A673 (cell line): ENCODE measurements at regions not wholly inside any gene's neighbourhood (a gene's known extent, or its start where the extent isn't known, plus 50 kb on each side); places are given as distances from the start of the nearest gene placed in this dataset.

Experiments used
- BruUV-seq: library from RNA; stranded (reverse); fragments of 400-500 nt; replicated peaks from 2 replicates; lab custom pipeline; 2021; lab: Mats Ljungman, UMichigan
- CTCF ChIA-PET: fragments of 300-600 bp; sonication (Branson Sonifier 250); formaldehyde crosslinking; loops from one replicate; lab custom pipeline; 2022; ENCODE audit warnings: antibody characterized with exemption; lab: Charles Lee
- POLR2A ChIA-PET: fragments of 300-600 bp; sonication (Branson Sonifier 250); formaldehyde crosslinking; loops from one replicate; lab custom pipeline; 2022; ENCODE audit warnings: antibody characterized with exemption; ENCODE audit not compliant: low non-redundant PET; lab: Charles Lee
- DNase-seq: peaks from one replicate; pipeline ENCODE4 v3.0.0-alpha.2; 2015; ENCODE audit warnings: low spot score
- H3K27ac ChIP-seq: fragments of 200-600 bp; sonication (generic); 2 replicates; pipeline ENCODE4 v1.5.1; 2016; ENCODE audit warnings: mixed run types, low read depth, mild to moderate bottlenecking, mixed read lengths, antibody characterized with exemption, low read length; ENCODE audit not compliant: poor library complexity, severe bottlenecking
- H3K27me3 ChIP-seq: fragments of 200-600 bp; sonication (generic); replicated peaks from 2 replicates; pipeline ENCODE4 v1.6.1; 2017; ENCODE audit warnings: mixed run types, low read depth, mild to moderate bottlenecking, mixed read lengths, antibody characterized with exemption, low read length; ENCODE audit not compliant: insufficient read depth, poor library complexity
- H3K36me3 ChIP-seq: fragments of 200-600 bp; sonication (generic); 2 replicates; pipeline ENCODE4 v1.6.1; 2016; ENCODE audit warnings: mixed run types, mild to moderate bottlenecking, mixed read lengths, antibody characterized with exemption, low read length; ENCODE audit not compliant: insufficient read depth, poor library complexity, severe bottlenecking
- H3K4me1 ChIP-seq: fragments of 200-600 bp; sonication (generic); 2 replicates; pipeline ENCODE4 v1.6.1; 2017; ENCODE audit warnings: mixed run types, mild to moderate bottlenecking, mixed read lengths, antibody characterized with exemption, low read length; ENCODE audit not compliant: insufficient read depth, poor library complexity, severe bottlenecking
- H3K4me3 ChIP-seq: fragments of 200-600 bp; sonication (generic); 2 replicates; pipeline ENCODE4 v1.5.1; 2016; ENCODE audit warnings: low read depth, mixed run types, mild to moderate bottlenecking, mixed read lengths, low read length; ENCODE audit not compliant: poor library complexity, severe bottlenecking
- H3K9me3 ChIP-seq: fragments of 200-600 bp; sonication (generic); 2 replicates; pipeline ENCODE4 v1.6.1; 2016; ENCODE audit warnings: mixed run types, low read depth, mild to moderate bottlenecking, mixed read lengths, antibody characterized with exemption, low read length; ENCODE audit not compliant: poor library complexity, severe bottlenecking
- EZH2 ChIP-seq: fragments of 200-600 bp; sonication (generic); IDR thresholded peaks from 2 replicates; pipeline ENCODE4 v1.6.1; 2017; ENCODE audit warnings: borderline replicate concordance, low read depth, mild to moderate bottlenecking, mixed read lengths, antibody characterized with exemption, low read length; ENCODE audit not compliant: poor library complexity, severe bottlenecking
- intact Hi-C: fragments of 100-400 bp; cut with micrococcal nuclease; formaldehyde crosslinking; loops from one replicate; pipeline ENCODE4 v1.10.0; 2022; ENCODE audit not compliant: unreplicated experiment
- TF ChIP-seq, protein P1 (sequence below): fragments of 300-800, 200-600 bp; sonication (generic); conservative IDR thresholded peaks from 2 replicates; pipeline ENCODE4 v1.5.1; 2017; ENCODE audit warnings: low read depth, mild to moderate bottlenecking, antibody characterized with exemption, low read length, moderate library complexity, mixed read lengths

DNA sequence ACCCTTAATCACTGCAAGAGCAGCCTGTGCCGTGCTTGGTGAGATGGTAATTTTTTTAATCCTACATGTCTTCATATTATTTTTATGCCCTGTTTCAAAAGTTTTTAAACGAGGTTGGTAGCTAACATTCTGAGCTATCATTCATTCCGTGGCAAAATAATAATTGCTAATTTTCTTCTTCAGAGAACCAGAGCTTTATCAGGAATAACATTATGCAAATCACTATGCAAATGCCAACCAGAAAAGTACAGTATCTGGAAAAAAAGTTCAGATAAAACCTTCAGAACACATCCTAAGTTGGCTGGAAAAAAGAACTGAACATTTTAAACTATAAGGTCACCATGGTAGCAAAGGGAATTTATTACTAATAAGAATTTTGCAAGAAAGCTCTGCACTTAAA, 165.1 kb upstream of the NABP1 start:
- BruUV-seq: no TSS peak
- intact Hi-C loops: no loop called here
- ChIA-PET POLR2A (no interaction called here), CTCF (no interaction called here)
- Histone ChIP-seq H3K36me3 (no peaks in the 10 kb centered on the region), H3K4me3 (no peak overlapping the region), H3K4me1 (no peaks in the 10 kb centered on the region), H3K9me3 (no peaks in the 10 kb centered on the region), H3K27ac (no peak overlapping the region), H3K27me3 (no peaks in the 10 kb centered on the region)
- no peak for DNase-seq
- TF ChIP-seq, protein P1, sequence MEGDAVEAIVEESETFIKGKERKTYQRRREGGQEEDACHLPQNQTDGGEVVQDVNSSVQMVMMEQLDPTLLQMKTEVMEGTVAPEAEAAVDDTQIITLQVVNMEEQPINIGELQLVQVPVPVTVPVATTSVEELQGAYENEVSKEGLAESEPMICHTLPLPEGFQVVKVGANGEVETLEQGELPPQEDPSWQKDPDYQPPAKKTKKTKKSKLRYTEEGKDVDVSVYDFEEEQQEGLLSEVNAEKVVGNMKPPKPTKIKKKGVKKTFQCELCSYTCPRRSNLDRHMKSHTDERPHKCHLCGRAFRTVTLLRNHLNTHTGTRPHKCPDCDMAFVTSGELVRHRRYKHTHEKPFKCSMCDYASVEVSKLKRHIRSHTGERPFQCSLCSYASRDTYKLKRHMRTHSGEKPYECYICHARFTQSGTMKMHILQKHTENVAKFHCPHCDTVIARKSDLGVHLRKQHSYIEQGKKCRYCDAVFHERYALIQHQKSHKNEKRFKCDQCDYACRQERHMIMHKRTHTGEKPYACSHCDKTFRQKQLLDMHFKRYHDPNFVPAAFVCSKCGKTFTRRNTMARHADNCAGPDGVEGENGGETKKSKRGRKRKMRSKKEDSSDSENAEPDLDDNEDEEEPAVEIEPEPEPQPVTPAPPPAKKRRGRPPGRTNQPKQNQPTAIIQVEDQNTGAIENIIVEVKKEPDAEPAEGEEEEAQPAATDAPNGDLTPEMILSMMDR: no peak
- no peak for TF ChIP-seq EZH2

DNA sequence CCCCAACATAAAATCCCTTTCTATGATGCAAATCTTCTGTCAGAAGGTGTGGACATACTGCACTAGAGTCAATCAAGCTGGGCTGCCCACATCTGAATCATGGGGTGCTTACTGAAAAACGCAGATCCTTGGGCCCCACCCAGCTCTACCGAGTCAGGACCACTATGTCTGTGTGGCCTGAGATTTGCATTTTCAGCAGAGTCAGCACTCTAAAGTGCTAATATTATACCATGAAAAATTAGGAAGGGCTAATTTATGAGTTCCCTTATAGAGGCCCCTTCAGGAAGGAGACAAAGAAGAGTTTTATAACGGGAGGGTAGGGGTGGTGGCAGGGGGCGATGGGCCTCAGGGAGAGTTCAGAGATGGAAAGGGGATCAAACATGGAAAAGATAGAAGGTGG, 163.3 kb upstream of the NABP1 start:
- no peak for DNase-seq
- Histone ChIP-seq H3K4me1 (no peaks in the 10 kb centered on the region), H3K4me3 (no peak overlapping the region), H3K27me3 (no peaks in the 10 kb centered on the region), H3K36me3 (no peaks in the 10 kb centered on the region), H3K27ac (no peak overlapping the region), H3K9me3 (no peaks in the 10 kb centered on the region)
- BruUV-seq: no TSS peak
- TF ChIP-seq, protein P1: no peak
- no peak for TF ChIP-seq EZH2
- intact Hi-C loops: no loop called here
- POLR2A ChIA-PET: no interaction called here
- CTCF ChIA-PET: no interaction called here

DNA sequence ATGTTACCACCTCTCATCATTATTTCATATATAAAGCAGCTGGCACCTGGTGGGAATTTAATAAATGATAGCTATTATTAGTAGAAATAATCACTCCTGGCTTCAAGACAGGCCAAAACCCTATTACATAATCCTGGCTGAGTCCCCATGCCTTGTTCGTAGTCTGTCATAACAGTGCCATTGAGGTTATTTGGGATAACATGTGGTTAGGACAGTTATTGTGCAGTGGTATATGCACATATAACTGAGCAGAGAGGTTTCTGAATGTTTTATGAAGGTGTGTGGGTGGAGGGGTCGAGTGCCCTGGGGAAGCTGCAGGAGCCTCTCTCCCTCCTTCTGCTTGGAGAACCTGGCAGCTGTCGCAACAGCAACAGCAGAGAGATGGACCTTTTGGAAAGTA, 162.4 kb upstream of the NABP1 start:
- Histone ChIP-seq H3K27me3 (no peaks in the 10 kb centered on the region), H3K9me3 (no peaks in the 10 kb centered on the region), H3K27ac (no peak overlapping the region), H3K4me3 (no peak overlapping the region), H3K36me3 (no peaks in the 10 kb centered on the region), H3K4me1 (no peaks in the 10 kb centered on the region)
- DNase-seq: no peak
- CTCF ChIA-PET: no interaction called here
- intact Hi-C loops: no loop called here
- TF ChIP-seq, protein P1: no peak
- TF ChIP-seq EZH2: no peak
- no TSS peak for BruUV-seq
- POLR2A ChIA-PET: no interaction called here
